ENCODE measurements at regions not wholly inside any gene's neighbourhood (a gene's known extent, or its start where the extent isn't known, plus 50 kb on each side); places are given as distances from the start of the nearest gene placed in this dataset.

DNA sequence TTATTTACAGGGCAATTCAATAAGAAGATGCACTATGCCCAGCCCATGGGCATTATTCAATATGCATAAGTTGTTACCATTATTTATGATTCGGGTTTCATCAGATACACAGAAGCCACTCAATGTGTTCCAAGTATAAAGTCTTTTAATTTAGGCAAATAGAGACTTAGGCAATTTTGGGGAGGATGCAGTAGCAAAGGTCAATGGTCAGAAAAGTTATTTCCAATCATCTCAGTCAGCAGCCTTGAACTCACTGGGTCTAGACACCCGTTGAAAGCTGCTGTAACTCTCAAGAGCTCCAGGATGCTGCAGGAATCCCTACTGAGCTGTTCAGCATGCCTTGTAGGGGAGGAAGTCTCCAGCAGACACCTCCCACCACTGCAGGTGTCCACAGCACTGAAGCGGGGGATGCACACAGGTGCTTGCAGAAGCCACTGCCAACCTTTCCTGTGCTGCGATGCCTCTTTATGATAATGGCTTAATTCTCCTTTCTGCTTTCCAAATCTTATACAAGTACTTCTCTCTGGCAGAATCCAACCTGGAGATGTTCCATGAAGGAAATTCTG is 155.0 kb upstream of the SUCLG2 start:
- Histone ChIP-seq H3F3A (ENCODE audit: low read depth) (no peaks in the 10 kb centered on the region), H3K9me3 (ENCODE audit: insufficient read depth, low read depth, low read length) (peaks cover 1% of the 10 kb centered on the region; the same call in 1 of the 2 replicates), H3K4me2 (ENCODE audit: low read depth, low read length, poor library complexity, severe bottlenecking) (no peak overlapping the region), H4K20me1 (ENCODE audit: insufficient read depth, low read length, poor library complexity, severe bottlenecking) (no peaks in the 10 kb centered on the region), H3K4me1 (ENCODE audit: insufficient read depth, low read length, poor library complexity, severe bottlenecking) (no peaks in the 10 kb centered on the region), H2AFZ (ENCODE audit: low read length) (no peak overlapping the region), H3K9ac (ENCODE audit: low read depth, low read length, poor library complexity, severe bottlenecking) (no peak overlapping the region), H3K36me3 (ENCODE audit: insufficient read depth, low read length) (no peaks in the 10 kb centered on the region), H3K9me2 (replicated peaks; ENCODE audit: low read depth, low read length) (no peaks in the 10 kb centered on the region), H3K79me2 (ENCODE audit: insufficient read depth, low read length) (no peaks in the 10 kb centered on the region), H3K27me3 (ENCODE audit: insufficient read depth, low read length, poor library complexity, severe bottlenecking) (no peaks in the 10 kb centered on the region), H3K4me3 (ENCODE audit: low read length, poor library complexity, severe bottlenecking) (no peak overlapping the region)
- TF ChIP-seq EZH2phosphoT487 (IDR thresholded peaks at IDR 0.05; ENCODE audit: borderline replicate concordance), result no peak
- TF ChIP-seq, protein P1, sequence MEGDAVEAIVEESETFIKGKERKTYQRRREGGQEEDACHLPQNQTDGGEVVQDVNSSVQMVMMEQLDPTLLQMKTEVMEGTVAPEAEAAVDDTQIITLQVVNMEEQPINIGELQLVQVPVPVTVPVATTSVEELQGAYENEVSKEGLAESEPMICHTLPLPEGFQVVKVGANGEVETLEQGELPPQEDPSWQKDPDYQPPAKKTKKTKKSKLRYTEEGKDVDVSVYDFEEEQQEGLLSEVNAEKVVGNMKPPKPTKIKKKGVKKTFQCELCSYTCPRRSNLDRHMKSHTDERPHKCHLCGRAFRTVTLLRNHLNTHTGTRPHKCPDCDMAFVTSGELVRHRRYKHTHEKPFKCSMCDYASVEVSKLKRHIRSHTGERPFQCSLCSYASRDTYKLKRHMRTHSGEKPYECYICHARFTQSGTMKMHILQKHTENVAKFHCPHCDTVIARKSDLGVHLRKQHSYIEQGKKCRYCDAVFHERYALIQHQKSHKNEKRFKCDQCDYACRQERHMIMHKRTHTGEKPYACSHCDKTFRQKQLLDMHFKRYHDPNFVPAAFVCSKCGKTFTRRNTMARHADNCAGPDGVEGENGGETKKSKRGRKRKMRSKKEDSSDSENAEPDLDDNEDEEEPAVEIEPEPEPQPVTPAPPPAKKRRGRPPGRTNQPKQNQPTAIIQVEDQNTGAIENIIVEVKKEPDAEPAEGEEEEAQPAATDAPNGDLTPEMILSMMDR (conservative IDR thresholded peaks at IDR 0.05; ENCODE audit: low read length), result no peak

GRCh38 chr3:67808906-67809305 is 154.5 kb upstream of the SUCLG2 start:
- Histone ChIP-seq H3K4me2 (ENCODE audit: low read depth, low read length, poor library complexity, severe bottlenecking) (no peak overlapping the region), H3K79me2 (ENCODE audit: insufficient read depth, low read length) (no peaks in the 10 kb centered on the region)

DNA sequence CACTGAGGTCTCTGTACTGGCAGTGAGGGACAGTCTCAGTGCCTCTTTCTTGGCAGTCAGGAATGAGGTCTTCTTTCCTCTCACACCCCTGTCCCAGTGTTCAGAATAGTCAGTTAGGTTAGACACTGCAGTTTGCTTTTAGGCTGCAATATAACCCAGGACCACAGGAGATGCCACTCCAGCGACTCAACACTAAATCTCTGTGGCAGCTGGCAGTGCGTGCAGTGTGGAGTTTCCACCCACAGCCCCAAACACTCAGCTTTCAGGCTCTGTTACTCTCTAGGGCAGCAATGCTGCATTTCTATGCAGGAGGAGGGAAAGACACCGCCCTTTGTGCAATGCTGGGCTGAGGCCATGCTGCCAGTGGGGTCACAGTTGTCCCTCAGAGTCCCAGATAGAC is 150.2 kb upstream of the SUCLG2 start:
- Histone ChIP-seq H3K4me3 (ENCODE audit: low read length, poor library complexity, severe bottlenecking) (no peak overlapping the region), H4K20me1 (ENCODE audit: insufficient read depth, low read length, poor library complexity, severe bottlenecking) (no peaks in the 10 kb centered on the region)
- TF ChIP-seq, protein P1 (conservative IDR thresholded peaks at IDR 0.05; ENCODE audit: low read length), result no peak
- no peak for TF ChIP-seq EZH2phosphoT487 (IDR thresholded peaks at IDR 0.05; ENCODE audit: borderline replicate concordance)

More at GRCh38 chr3:67808906-67809305, 154.5 kb upstream of the SUCLG2 start:
- no peak overlapping the region for H3K4me3 ChIP-seq (ENCODE audit: low read length, poor library complexity, severe bottlenecking)
- H4K20me1 ChIP-seq (ENCODE audit: insufficient read depth, low read length, poor library complexity, severe bottlenecking), result no peaks in the 10 kb centered on the region
- no peaks in the 10 kb centered on the region for H3F3A ChIP-seq (ENCODE audit: low read depth)
- TF ChIP-seq, protein P1 (conservative IDR thresholded peaks at IDR 0.05; ENCODE audit: low read length), result no peak
- no peak for TF ChIP-seq EZH2phosphoT487 (IDR thresholded peaks at IDR 0.05; ENCODE audit: borderline replicate concordance)
- H3K27me3 ChIP-seq (ENCODE audit: insufficient read depth, low read length, poor library complexity, severe bottlenecking), result no peaks in the 10 kb centered on the region
- no peaks in the 10 kb centered on the region for H3K4me1 ChIP-seq (ENCODE audit: insufficient read depth, low read length, poor library complexity, severe bottlenecking)
- H3K9ac ChIP-seq (ENCODE audit: low read depth, low read length, poor library complexity, severe bottlenecking), result no peak overlapping the region
- no peaks in the 10 kb centered on the region for H3K36me3 ChIP-seq (ENCODE audit: insufficient read depth, low read length)
- peaks cover 7% of the 10 kb centered on the region; the same call in 1 of the 2 replicates for H3K9me3 ChIP-seq (ENCODE audit: insufficient read depth, low read depth, low read length)
- H2AFZ ChIP-seq (ENCODE audit: low read length), result no peak overlapping the region
- H3K9me2 ChIP-seq (replicated peaks; ENCODE audit: low read depth, low read length), result no peaks in the 10 kb centered on the region

More for the DNA sequence above, 150.2 kb upstream of the SUCLG2 start:
- no peak overlapping the region for H3K9ac ChIP-seq (ENCODE audit: low read depth, low read length, poor library complexity, severe bottlenecking)
- no peak overlapping the region for H2AFZ ChIP-seq (ENCODE audit: low read length)
- H3K9me3 ChIP-seq (ENCODE audit: insufficient read depth, low read depth, low read length), result peaks cover 9% of the 10 kb centered on the region; the same call in 1 of the 2 replicates
- no peaks in the 10 kb centered on the region for H3F3A ChIP-seq (ENCODE audit: low read depth)
- no peaks in the 10 kb centered on the region for H3K27me3 ChIP-seq (ENCODE audit: insufficient read depth, low read length, poor library complexity, severe bottlenecking)
- H3K4me2 ChIP-seq (ENCODE audit: low read depth, low read length, poor library complexity, severe bottlenecking), result no peak overlapping the region
- no peaks in the 10 kb centered on the region for H3K9me2 ChIP-seq (replicated peaks; ENCODE audit: low read depth, low read length)
- no peaks in the 10 kb centered on the region for H3K4me1 ChIP-seq (ENCODE audit: insufficient read depth, low read length, poor library complexity, severe bottlenecking)
- H3K36me3 ChIP-seq (ENCODE audit: insufficient read depth, low read length), result no peaks in the 10 kb centered on the region
- no peaks in the 10 kb centered on the region for H3K79me2 ChIP-seq (ENCODE audit: insufficient read depth, low read length)
